GM12878 (cell line): ENCODE measurements at regions not wholly inside any gene's neighbourhood (a gene's known extent, or its start where the extent isn't known, plus 50 kb on each side); places are given as distances from the start of the nearest gene placed in this dataset.

Source experiments
- ATAC-seq: fragments of 200-7000 bp; cut with Tn5 transposase; 3 replicates; pipeline ENCODE4 v1.9.1; 2020; ENCODE audit warnings: mild to moderate bottlenecking, moderate library complexity
- BruUV-seq: library from RNA; stranded (reverse); fragments of 400-500 nt; replicated peaks from 2 replicates; lab custom pipeline; 2021; lab: Mats Ljungman, UMichigan
- CTCF ChIA-PET: fragments of 300-600 bp; sonication (Branson Sonifier 250); formaldehyde crosslinking; extraction: SDS; loops from one replicate; lab custom pipeline; 2021; ENCODE audit warnings: inconsistent platforms; lab: Yijun Ruan, JAX
- POLR2A ChIA-PET: fragments of 350-600 bp; formaldehyde crosslinking; extraction: SDS; loops from one replicate; lab custom pipeline; 2021; ENCODE audit warnings: inconsistent platforms; lab: Charles Lee
- RAD21 ChIA-PET: fragments of 300-600 bp; sonication (Branson Sonifier 250); formaldehyde crosslinking; loops from one replicate; lab custom pipeline; 2023; ENCODE audit warnings: antibody characterized with exemption; ENCODE audit not compliant: unreplicated experiment; lab: Charles Lee
- SMC1A ChIA-PET: fragments of 300-600 bp; sonication (Branson Sonifier 250); formaldehyde crosslinking; loops from one replicate; lab custom pipeline; 2023; ENCODE audit not compliant: unreplicated experiment, uncharacterized antibody; lab: Charles Lee
- DNase-seq: peaks from one replicate; pipeline ENCODE4 v3.0.0-alpha.2; 2011; ENCODE audit warnings: low read depth, low spot score
- FAIRE-seq: peaks from 3 replicates; lab custom pipeline; 2011; peaks lifted over from hg19 to GRCh38; lab: Jason Lieb, UNC
- H2AFZ ChIP-seq: 2 replicates; pipeline ENCODE4 v1.6.0; 2011; ENCODE audit warnings: low read depth, low read length, control low read depth; ENCODE audit not compliant: control insufficient read depth
- H3K27ac ChIP-seq: 2 replicates; pipeline ENCODE4 v1.5.1; 2011; ENCODE audit warnings: control low read depth; ENCODE audit not compliant: control insufficient read depth, insufficient read depth
- H3K27me3 ChIP-seq, 2 experiments: replicated peaks in 1 of 2; 2 replicates each; pipeline versions ENCODE4 v1.6.0 to v1.6.1; 2011; ENCODE audit warnings: low read length in 1 of 2; ENCODE audit not compliant: control insufficient read depth in 2 of 2, insufficient read depth in 2 of 2
- H3K36me3 ChIP-seq, 2 experiments: 2 replicates each; pipeline ENCODE4 v1.5.1; 2011; ENCODE audit warnings: low read length in 1 of 2; ENCODE audit not compliant: control insufficient read depth in 2 of 2, insufficient read depth in 2 of 2
- H3K4me1 ChIP-seq: 2 replicates; pipeline ENCODE4 v1.6.1; 2011; ENCODE audit warnings: mild to moderate bottlenecking, low read length, moderate library complexity, mixed read lengths; ENCODE audit not compliant: control insufficient read depth, insufficient read depth
- H3K4me2 ChIP-seq: 2 replicates; pipeline ENCODE4 v1.6.0; 2011; ENCODE audit warnings: control low read depth; ENCODE audit not compliant: control insufficient read depth, insufficient read depth
- H3K4me3 ChIP-seq: fragments of 200-600 bp; sonication (generic); 2 replicates; pipeline ENCODE4 v1.5.1; 2016
- H3K79me2 ChIP-seq: 2 replicates; pipeline ENCODE4 v1.6.0; 2011; ENCODE audit warnings: low read length; ENCODE audit not compliant: control insufficient read depth, insufficient read depth
- H3K9ac ChIP-seq: 2 replicates; pipeline ENCODE4 v1.8.0; 2011; ENCODE audit warnings: low read length, control low read depth, mixed read lengths; ENCODE audit not compliant: control insufficient read depth, insufficient read depth
- H3K9me3 ChIP-seq: replicated peaks from 3 replicates; pipeline ENCODE4 v1.5.1; 2011; ENCODE audit warnings: mild to moderate bottlenecking, low read length; ENCODE audit not compliant: control insufficient read depth, insufficient read depth
- H4K20me1 ChIP-seq: 2 replicates; pipeline ENCODE4 v1.6.0; 2011; ENCODE audit not compliant: control insufficient read depth, insufficient read depth
- BCL3 ChIP-seq: IDR thresholded peaks from 2 replicates; pipeline ENCODE4 v1.6.1; 2011; ENCODE audit warnings: borderline replicate concordance, low read depth, mild to moderate bottlenecking, moderate library complexity, low read length; ENCODE audit not compliant: insufficient read depth, poor library complexity, severe bottlenecking
- CHD2 ChIP-seq: IDR thresholded peaks from 2 replicates; pipeline ENCODE4 v1.6.1; 2011; ENCODE audit warnings: low read depth, low read length, improper control_type of control experiment, borderline replicate concordance
- E2F8 ChIP-seq: fragments of 450-650 bp; IDR thresholded peaks from 2 replicates; pipeline ENCODE4 v1.6.1; 2018; ENCODE audit warnings: mild to moderate bottlenecking, low read depth, moderate library complexity; ENCODE audit not compliant: partially characterized antibody
- KLF5 ChIP-seq: fragments of 450-650 bp; IDR thresholded peaks from 2 replicates; pipeline ENCODE4 v1.6.1; 2014; ENCODE audit warnings: mild to moderate bottlenecking; ENCODE audit not compliant: partially characterized antibody
- NFYA ChIP-seq: IDR thresholded peaks from 2 replicates; pipeline ENCODE4 v1.6.1; 2011; ENCODE audit warnings: low read depth, mild to moderate bottlenecking, low read length, improper control_type of control experiment, borderline replicate concordance
- PAX8 ChIP-seq: fragments of 450-650 bp; IDR thresholded peaks from 2 replicates; pipeline ENCODE4 v1.6.1; 2017; ENCODE audit warnings: mild to moderate bottlenecking, moderate library complexity
- POU2F2 ChIP-seq: IDR thresholded peaks from 3 replicates; pipeline ENCODE4 v1.6.1; 2011; ENCODE audit warnings: low read depth, mild to moderate bottlenecking, low read length, borderline replicate concordance
- RB1 ChIP-seq: fragments of 450-650 bp; formaldehyde crosslinking; IDR thresholded peaks from 2 replicates; pipeline ENCODE4 v1.6.1; 2017; ENCODE audit warnings: mild to moderate bottlenecking, borderline replicate concordance
- SREBF2 ChIP-seq: IDR thresholded peaks from 2 replicates; pipeline ENCODE4 v1.6.1; 2012; ENCODE audit warnings: mild to moderate bottlenecking, low read length
- WGBS: methylation state at CpG from one replicate; pipeline ENCODE4 v1.1.6; 2016; ENCODE audit warnings: low lambda C conversion rate; ENCODE audit not compliant: insufficient replicate concordance, insufficient coverage; ENCODE audit errors: missing lambda C conversion rate; 5-methylcytosine and 5-hydroxymethylcytosine counted together
- in situ Hi-C: fragments of 300-500 bp; cut with MboI; formaldehyde crosslinking; loops from 9 replicates; pipeline ENCODE4 v1.14.3; 2018; ENCODE audit warnings: mixed read lengths
- intact Hi-C: fragments of 100-400 bp; cut with micrococcal nuclease; formaldehyde crosslinking; loops from one replicate; pipeline ENCODE4 v1.14.2; 2022; ENCODE audit not compliant: unreplicated experiment

- ChIA-PET SMC1A (interaction anchor here (0.5 kb wide), 1 partner anchor 9 kb away, joined by 3 read pairs; no protein-coding TSS in a partner anchor), CTCF (no interaction called here)
- Histone ChIP-seq H3K9me3 (no peaks in the 10 kb centered on the region; the same call in 2 of the 3 replicates), H3K36me3 (no peaks in the 10 kb centered on the region), H2AFZ (no peak overlapping the region), H3K4me2 (no peak overlapping the region), H4K20me1 (no peaks in the 10 kb centered on the region), H3K9ac (no peak overlapping the region)
- no TSS peak for BruUV-seq
- ATAC-seq (no peak), FAIRE-seq (no peak)
- intact Hi-C loops: no loop called here
- in situ Hi-C loops: no loop called here
- TF ChIP-seq PAX8: no peak
- TF ChIP-seq CHD2: no peak
- no peak for TF ChIP-seq NFYA
- no peak for TF ChIP-seq SREBF2
- TF ChIP-seq, all 136 proteins: peak for 0
- ChIA-PET RAD21 (no interaction called here), POLR2A (interaction anchor here (0.7 kb wide), 1 partner anchor 220 kb away, joined by 4 read pairs; no protein-coding TSS in a partner anchor)
- Histone ChIP-seq H3K27me3 (peaks cover 0 to 1% of the 10 kb centered on the region in 2 experiments), H3K27ac (no peak overlapping the region), H3K4me1 (no peaks in the 10 kb centered on the region), H3K79me2 (no peaks in the 10 kb centered on the region), H3K4me3 (no peak overlapping the region)
- 33% methylated on average over 17 of the region's 17 CpGs for WGBS
- DNase-seq: no peak
Measured at GRCh38 chr12:116434155-116435011, 124.8 kb upstream of the MAP1LC3B2 start.

DNA sequence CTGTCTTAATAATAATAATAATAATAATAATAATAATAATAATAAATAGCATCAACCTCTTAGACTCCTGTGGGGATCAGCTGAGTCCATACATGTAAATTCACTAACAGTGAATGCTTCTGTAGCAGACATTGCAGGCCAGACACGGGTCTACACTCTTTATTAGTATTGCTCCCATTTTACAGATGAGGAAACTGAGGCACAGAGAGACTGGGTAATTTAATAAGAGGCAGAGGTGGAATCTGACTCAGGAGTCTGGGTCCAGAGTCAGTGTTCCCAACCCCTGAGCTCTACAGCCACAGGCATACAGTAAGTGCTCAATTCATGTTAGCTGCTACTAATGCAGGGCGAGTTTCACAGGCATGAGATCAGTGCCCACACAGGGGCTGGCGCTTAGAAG lies 123.2 kb upstream of the MAP1LC3B2 start:
- RAD21 ChIA-PET: no interaction called here
- DNase-seq (no peak), ATAC-seq (no peak), FAIRE-seq (no peak)
- H3K9me3 ChIP-seq: no peaks in the 10 kb centered on the region; the same call in 2 of the 3 replicates
- H3K27ac ChIP-seq: no peak overlapping the region
- no peak overlapping the region for H3K4me3 ChIP-seq
- WGBS: 68% methylated on average over 3 of the region's 3 CpGs
- SMC1A ChIA-PET: no interaction called here
- in situ Hi-C loops (no loop called here), intact Hi-C loops (no loop called here)
- POLR2A ChIA-PET: no interaction called here
- no peaks in the 10 kb centered on the region for H3K79me2 ChIP-seq
- H4K20me1 ChIP-seq: no peaks in the 10 kb centered on the region
- no TSS peak for BruUV-seq
- no peaks in the 10 kb centered on the region for H3K4me1 ChIP-seq
- H2AFZ ChIP-seq: no peak overlapping the region
- CTCF ChIA-PET: no interaction called here
- peaks cover 0 to 1% of the 10 kb centered on the region in 2 experiments for H3K27me3 ChIP-seq
- H3K9ac ChIP-seq: no peak overlapping the region
- H3K4me2 ChIP-seq: no peak overlapping the region
- no peaks in the 10 kb centered on the region for H3K36me3 ChIP-seq
- TF ChIP-seq POU2F2 (no peak), BCL3 (no peak), RB1 (no peak), E2F8 (no peak), KLF5 (no peak)
